ENCODE measurements at regions not wholly inside any gene's neighbourhood (a gene's known extent, or its start where the extent isn't known, plus 50 kb on each side); places are given as distances from the start of the nearest gene placed in this dataset.

GRCh38 chr15:75112278-75112847, 89.0 kb downstream of the PPCDC start:
- no peak for TF ChIP-seq CTCF (conservative IDR thresholded peaks at IDR 0.05; ENCODE audit: low read depth, low read length)
- no peak for TF ChIP-seq EZH2 (IDR thresholded peaks at IDR 0.05; ENCODE audit: borderline replicate concordance, low read depth, low read length, poor library complexity, severe bottlenecking)

All from A673 (cell line).